ENCODE measurements at regions not wholly inside any gene's neighbourhood (a gene's known extent, or its start where the extent isn't known, plus 50 kb on each side); places are given as distances from the start of the nearest gene placed in this dataset.
"Not testable (repeated sequence)": the region's sequence is repeated elsewhere in the genome, so short reads cannot be mapped to it uniquely, and the experiment has no call there.

DNA sequence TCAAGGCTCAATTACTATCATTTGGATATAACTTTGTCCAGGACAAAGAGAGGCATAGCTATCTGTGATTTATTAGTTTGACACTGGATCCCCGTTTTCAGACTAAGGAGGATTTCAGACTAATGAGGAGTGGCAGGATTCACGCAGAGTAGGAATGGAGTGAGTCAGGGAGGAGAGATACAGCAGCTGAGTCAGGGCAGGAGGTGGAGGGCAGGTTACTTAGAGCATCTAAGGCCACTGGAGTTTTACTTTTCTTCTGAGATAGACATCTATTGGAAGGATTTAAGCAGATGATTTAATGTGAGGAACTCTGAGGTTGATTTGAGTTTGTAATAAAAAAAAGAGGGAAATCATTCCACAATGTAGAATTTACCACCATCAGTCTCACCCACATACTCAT, 110.6 kb downstream of the RPIA start:
- not testable (repeated sequence) for H3K36me3 ChIP-seq (ENCODE audit: insufficient read depth, low read length); H4K20me1 ChIP-seq (ENCODE audit: insufficient read depth); H3K9me3 ChIP-seq (ENCODE audit: low read length); H2AFZ ChIP-seq (ENCODE audit: low read depth, low read length); H3K4me2 ChIP-seq (ENCODE audit: low read length); H3K9ac ChIP-seq (ENCODE audit: low read length); H3K9me2 ChIP-seq (ENCODE audit: insufficient read depth, low read length); H3K27me3 ChIP-seq (ENCODE audit: insufficient read depth, low read depth, low read length); H3F3A ChIP-seq (ENCODE audit: insufficient read depth, low read length, poor library complexity, severe bottlenecking); H3K27ac ChIP-seq (ENCODE audit: low read length); H3K4me3 ChIP-seq (ENCODE audit: low read length); H3K79me2 ChIP-seq (replicated peaks; ENCODE audit: insufficient read depth, low read length)

DNA sequence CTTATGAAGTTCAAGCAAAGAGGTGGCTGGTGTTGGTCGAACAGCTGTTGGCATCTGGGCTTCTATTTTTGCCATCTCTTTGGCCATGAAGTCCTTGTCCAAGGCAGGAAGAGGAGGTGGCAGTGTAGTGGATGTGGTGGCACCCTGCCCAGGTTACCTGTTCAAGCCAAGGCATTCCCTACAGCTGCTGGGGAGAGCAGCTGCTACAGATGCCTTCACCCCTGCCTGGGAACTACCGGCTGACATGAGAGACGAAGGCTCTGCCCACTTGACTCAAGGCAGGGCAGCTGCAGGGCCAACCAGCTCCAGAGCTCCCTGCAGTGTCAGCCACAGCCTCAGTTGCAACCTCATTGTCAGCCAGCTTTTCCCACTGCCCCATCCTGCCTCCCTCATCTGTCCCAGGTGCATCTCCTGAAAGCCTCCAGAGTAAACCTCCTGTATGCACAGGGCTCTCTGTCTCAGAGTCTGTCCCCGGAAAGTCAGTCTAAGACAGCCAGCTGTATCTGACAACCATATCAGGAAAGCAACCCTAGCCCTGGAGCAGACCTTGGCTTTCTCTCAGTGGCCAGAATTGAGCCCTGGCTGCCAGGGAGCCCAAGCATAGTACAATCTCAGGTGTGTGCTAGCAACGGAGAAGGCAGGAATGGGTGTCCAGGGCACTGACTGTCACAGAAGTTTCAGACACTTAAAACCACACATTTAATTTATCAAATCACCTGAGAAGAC, 115.9 kb downstream of the RPIA start:
- no peak overlapping the region for H2AFZ ChIP-seq (ENCODE audit: low read depth, low read length)
- H3K27me3 ChIP-seq (ENCODE audit: insufficient read depth, low read depth, low read length), result no peaks in the 10 kb centered on the region
- H3K9me2 ChIP-seq (ENCODE audit: insufficient read depth, low read length), result no peaks in the 10 kb centered on the region
- no peaks in the 10 kb centered on the region for H3K36me3 ChIP-seq (ENCODE audit: insufficient read depth, low read length)
- no peaks in the 10 kb centered on the region for H3F3A ChIP-seq (ENCODE audit: insufficient read depth, low read length, poor library complexity, severe bottlenecking)
- H3K4me3 ChIP-seq (ENCODE audit: low read length), result no peak overlapping the region
- H3K4me2 ChIP-seq (ENCODE audit: low read length), result no peak overlapping the region
- no peaks in the 10 kb centered on the region for H4K20me1 ChIP-seq (ENCODE audit: insufficient read depth)
- no peaks in the 10 kb centered on the region for H3K9me3 ChIP-seq (ENCODE audit: low read length)
- H3K9ac ChIP-seq (ENCODE audit: low read length), result no peak overlapping the region
- no peak overlapping the region for H3K27ac ChIP-seq (ENCODE audit: low read length)
- H3K79me2 ChIP-seq (replicated peaks; ENCODE audit: insufficient read depth, low read length), result no peaks in the 10 kb centered on the region
- no peak for TF ChIP-seq EP300 (conservative IDR thresholded peaks at IDR 0.05; ENCODE audit: poor library complexity, severe bottlenecking)
- TF ChIP-seq, protein P1, sequence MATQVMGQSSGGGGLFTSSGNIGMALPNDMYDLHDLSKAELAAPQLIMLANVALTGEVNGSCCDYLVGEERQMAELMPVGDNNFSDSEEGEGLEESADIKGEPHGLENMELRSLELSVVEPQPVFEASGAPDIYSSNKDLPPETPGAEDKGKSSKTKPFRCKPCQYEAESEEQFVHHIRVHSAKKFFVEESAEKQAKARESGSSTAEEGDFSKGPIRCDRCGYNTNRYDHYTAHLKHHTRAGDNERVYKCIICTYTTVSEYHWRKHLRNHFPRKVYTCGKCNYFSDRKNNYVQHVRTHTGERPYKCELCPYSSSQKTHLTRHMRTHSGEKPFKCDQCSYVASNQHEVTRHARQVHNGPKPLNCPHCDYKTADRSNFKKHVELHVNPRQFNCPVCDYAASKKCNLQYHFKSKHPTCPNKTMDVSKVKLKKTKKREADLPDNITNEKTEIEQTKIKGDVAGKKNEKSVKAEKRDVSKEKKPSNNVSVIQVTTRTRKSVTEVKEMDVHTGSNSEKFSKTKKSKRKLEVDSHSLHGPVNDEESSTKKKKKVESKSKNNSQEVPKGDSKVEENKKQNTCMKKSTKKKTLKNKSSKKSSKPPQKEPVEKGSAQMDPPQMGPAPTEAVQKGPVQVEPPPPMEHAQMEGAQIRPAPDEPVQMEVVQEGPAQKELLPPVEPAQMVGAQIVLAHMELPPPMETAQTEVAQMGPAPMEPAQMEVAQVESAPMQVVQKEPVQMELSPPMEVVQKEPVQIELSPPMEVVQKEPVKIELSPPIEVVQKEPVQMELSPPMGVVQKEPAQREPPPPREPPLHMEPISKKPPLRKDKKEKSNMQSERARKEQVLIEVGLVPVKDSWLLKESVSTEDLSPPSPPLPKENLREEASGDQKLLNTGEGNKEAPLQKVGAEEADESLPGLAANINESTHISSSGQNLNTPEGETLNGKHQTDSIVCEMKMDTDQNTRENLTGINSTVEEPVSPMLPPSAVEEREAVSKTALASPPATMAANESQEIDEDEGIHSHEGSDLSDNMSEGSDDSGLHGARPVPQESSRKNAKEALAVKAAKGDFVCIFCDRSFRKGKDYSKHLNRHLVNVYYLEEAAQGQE (IDR thresholded peaks at IDR 0.05; ENCODE audit: borderline replicate concordance), result no peak
- TF ChIP-seq TAF1 (IDR thresholded peaks at IDR 0.05; ENCODE audit: low read depth), result no peak
- no peak for TF ChIP-seq CTCF (IDR thresholded peaks at IDR 0.05; ENCODE audit: poor library complexity, severe bottlenecking)
- no peak for TF ChIP-seq SMC3 (conservative IDR thresholded peaks at IDR 0.05; ENCODE audit: poor library complexity)
- no peak for TF ChIP-seq EZH2 (IDR thresholded peaks at IDR 0.05; ENCODE audit: borderline replicate concordance, insufficient read depth, low read length, poor library complexity, severe bottlenecking)
- TF ChIP-seq MXI1 (conservative IDR thresholded peaks at IDR 0.05; ENCODE audit: poor library complexity, severe bottlenecking), result no peak
- no peak for TF ChIP-seq POLR2AphosphoS5 (IDR thresholded peaks at IDR 0.05)
- TF ChIP-seq RAD21 (conservative IDR thresholded peaks at IDR 0.05), result no peak
